OCI-LY3 (cell line): ENCODE measurements at regions not wholly inside any gene's neighbourhood (a gene's known extent, or its start where the extent isn't known, plus 50 kb on each side); places are given as distances from the start of the nearest gene placed in this dataset.

Source experiments
- EZH2phosphoT487 ChIP-seq: fragments of 200-600 bp; shearing (Covaris generic); IDR thresholded peaks from 2 replicates; pipeline ENCODE4 v1.6.1; 2018; ENCODE audit warnings: antibody characterized with exemption, mixed run types, low read depth
- TF ChIP-seq, protein P1 (sequence below): fragments of 200-600, 300-600 bp; sonication (generic); IDR thresholded peaks from 2 replicates; pipeline ENCODE4 v1.5.1; 2014; ENCODE audit warnings: antibody characterized with exemption, low read length, low read depth

DNA sequence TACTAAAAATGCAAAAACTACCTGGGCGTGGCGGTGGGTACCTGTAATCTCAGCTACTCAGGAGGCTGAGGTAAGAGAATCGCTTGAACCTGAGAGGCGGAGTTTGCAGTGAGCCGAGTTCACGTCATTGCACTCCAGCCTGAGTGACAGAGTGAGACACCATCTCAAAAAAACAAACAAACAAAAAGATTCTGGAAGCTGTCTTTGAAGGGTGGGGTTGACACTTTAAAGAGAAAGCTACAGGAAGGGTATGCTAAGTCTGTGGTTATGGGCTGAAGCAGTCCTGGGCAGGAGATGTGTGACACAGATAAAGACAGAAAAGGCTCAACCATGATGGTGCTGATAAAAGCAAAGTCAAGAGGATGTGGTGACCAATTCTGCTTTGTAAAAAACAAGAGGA is 328.5 kb upstream of the AMELY start:
- TF ChIP-seq, protein P1, sequence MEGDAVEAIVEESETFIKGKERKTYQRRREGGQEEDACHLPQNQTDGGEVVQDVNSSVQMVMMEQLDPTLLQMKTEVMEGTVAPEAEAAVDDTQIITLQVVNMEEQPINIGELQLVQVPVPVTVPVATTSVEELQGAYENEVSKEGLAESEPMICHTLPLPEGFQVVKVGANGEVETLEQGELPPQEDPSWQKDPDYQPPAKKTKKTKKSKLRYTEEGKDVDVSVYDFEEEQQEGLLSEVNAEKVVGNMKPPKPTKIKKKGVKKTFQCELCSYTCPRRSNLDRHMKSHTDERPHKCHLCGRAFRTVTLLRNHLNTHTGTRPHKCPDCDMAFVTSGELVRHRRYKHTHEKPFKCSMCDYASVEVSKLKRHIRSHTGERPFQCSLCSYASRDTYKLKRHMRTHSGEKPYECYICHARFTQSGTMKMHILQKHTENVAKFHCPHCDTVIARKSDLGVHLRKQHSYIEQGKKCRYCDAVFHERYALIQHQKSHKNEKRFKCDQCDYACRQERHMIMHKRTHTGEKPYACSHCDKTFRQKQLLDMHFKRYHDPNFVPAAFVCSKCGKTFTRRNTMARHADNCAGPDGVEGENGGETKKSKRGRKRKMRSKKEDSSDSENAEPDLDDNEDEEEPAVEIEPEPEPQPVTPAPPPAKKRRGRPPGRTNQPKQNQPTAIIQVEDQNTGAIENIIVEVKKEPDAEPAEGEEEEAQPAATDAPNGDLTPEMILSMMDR, result no peak
- no peak for TF ChIP-seq EZH2phosphoT487
